ENCODE measurements at regions not wholly inside any gene's neighbourhood (a gene's known extent, or its start where the extent isn't known, plus 50 kb on each side); places are given as distances from the start of the nearest gene placed in this dataset.

GRCh38 chr5:125306741-125307140 is 560.3 kb upstream of the ZNF608 start:
- Histone ChIP-seq H3K36me3 (no peaks in the 10 kb centered on the region), H3K4me3 (replicated peaks in 1 of 3) (no peak overlapping the region), H3K4me1 (no peaks in the 10 kb centered on the region), H3K27me3 (no peaks in the 10 kb centered on the region), H3K27ac (no peak overlapping the region), H3K9me3 (no peaks in the 10 kb centered on the region)
- TF ChIP-seq CTCF (IDR thresholded peaks at IDR 0.05) (no peak), POLR2A (IDR thresholded peaks at IDR 0.05) (no peak)
- intact Hi-C loops (cut with DNase I) = no loop called here
- DNase-seq = no peak
- 97 to 98% methylated on average over 3 of the region's 3 CpGs for WGBS, 2 donors

- Histone ChIP-seq H3K4me3 (replicated peaks in 1 of 3) (no peak overlapping the region), H3K4me1 (no peaks in the 10 kb centered on the region), H3K27ac (no peak overlapping the region), H3K27me3 (no peaks in the 10 kb centered on the region), H3K9me3 (no peaks in the 10 kb centered on the region), H3K36me3 (no peaks in the 10 kb centered on the region)
- DNase-seq = no peak
- intact Hi-C loops (cut with DNase I) = no loop called here
- no peak for TF ChIP-seq POLR2A (IDR thresholded peaks at IDR 0.05)
- TF ChIP-seq CTCF (IDR thresholded peaks at IDR 0.05) = no peak
Measured at GRCh38 chr5:125310749-125311148, 564.3 kb upstream of the ZNF608 start.

GRCh38 chr5:125311743-125312142 is 565.3 kb upstream of the ZNF608 start:
- TF ChIP-seq CTCF (IDR thresholded peaks at IDR 0.05) = no peak
- no peak for TF ChIP-seq POLR2A (IDR thresholded peaks at IDR 0.05)
- Histone ChIP-seq H3K4me3 (replicated peaks in 1 of 3) (no peak overlapping the region), H3K27me3 (no peaks in the 10 kb centered on the region), H3K36me3 (no peaks in the 10 kb centered on the region), H3K4me1 (no peaks in the 10 kb centered on the region), H3K27ac (no peak overlapping the region), H3K9me3 (no peaks in the 10 kb centered on the region)
- DNase-seq = no peak
- 83 to 88% methylated on average over 1 of the region's 1 CpG for WGBS, 2 donors
- intact Hi-C loops (cut with DNase I) = no loop called here

- Histone ChIP-seq H3K4me1 (no peaks in the 10 kb centered on the region), H3K27me3 (no peaks in the 10 kb centered on the region), H3K27ac (no peak overlapping the region), H3K9me3 (no peaks in the 10 kb centered on the region), H3K36me3 (no peaks in the 10 kb centered on the region), H3K4me3 (replicated peaks in 1 of 3) (no peak overlapping the region)
- 90 to 97% methylated on average over 4 of the region's 4 CpGs for WGBS, 2 donors
- intact Hi-C loops (cut with DNase I) = no loop called here
- no peak for DNase-seq
- TF ChIP-seq POLR2A (IDR thresholded peaks at IDR 0.05) = no peak
- TF ChIP-seq CTCF (IDR thresholded peaks at IDR 0.05) = no peak
Measured at GRCh38 chr5:125313555-125313954, 567.1 kb upstream of the ZNF608 start.

GRCh38 chr5:125315306-125315705 is 568.9 kb upstream of the ZNF608 start:
- intact Hi-C loops (cut with DNase I) = no loop called here
- WGBS, 2 donors = 56 to 89% methylated on average over 1 of the region's 1 CpG
- no peaks in the 10 kb centered on the region for H3K4me1 ChIP-seq

More at GRCh38 chr5:125315306-125315705, 568.9 kb upstream of the ZNF608 start:
- no peak overlapping the region for H3K4me3 ChIP-seq (replicated peaks in 1 of 3)
- no peaks in the 10 kb centered on the region for H3K9me3 ChIP-seq
- no peak overlapping the region for H3K27ac ChIP-seq
- no peak for TF ChIP-seq CTCF (IDR thresholded peaks at IDR 0.05)
- no peak for TF ChIP-seq POLR2A (IDR thresholded peaks at IDR 0.05)
- DNase-seq = no peak
- no peaks in the 10 kb centered on the region for H3K36me3 ChIP-seq
- H3K27me3 ChIP-seq = no peaks in the 10 kb centered on the region
